ENCODE measurements at regions not wholly inside any gene's neighbourhood (a gene's known extent, or its start where the extent isn't known, plus 50 kb on each side); places are given as distances from the start of the nearest gene placed in this dataset.

GRCh38 chr4:187321711-187322110 is 598.1 kb upstream of the FAT1 start:
- Mint-ChIP-seq H3K27ac (peak overlapping the region in 1 of 3 experiments; percentile 35; a peak in 1 of 7 replicates), H3K36me3 (ENCODE audit: insufficient read depth in 1 of 3, low read depth in 3 of 3) (no peaks in the 10 kb centered on the region), H3K9me3 (no peaks in the 10 kb centered on the region), H3K27me3 (ENCODE audit: low read depth) (no peaks in the 10 kb centered on the region), H3K4me1 (no peaks in the 10 kb centered on the region), H3K4me3 (no peak overlapping the region)
- DNase-seq: no peak
- H3K23me2 ChIP-seq (ENCODE audit: insufficient read length, low read depth, low read length, poor library complexity, severe bottlenecking): no peaks in the 10 kb centered on the region
- no peak for TF ChIP-seq CTCF (conservative IDR thresholded peaks at IDR 0.05)
- H3K18ac ChIP-seq (ENCODE audit: insufficient read length, low read depth, low read length): no peak overlapping the region
- no peak overlapping the region for H3K23ac ChIP-seq (ENCODE audit: insufficient read length, low read depth, low read length)
- H3T11ph ChIP-seq (ENCODE audit: low read length): no peak overlapping the region
- no peak overlapping the region for H3K4ac ChIP-seq (ENCODE audit: low read depth, low read length)
- H4K91ac ChIP-seq (ENCODE audit: insufficient read length, low read depth, low read length): no peak overlapping the region
- no peak overlapping the region for H3K56ac ChIP-seq (ENCODE audit: insufficient read length, low read depth, low read length)
- no CpG with 5 or more reads among the region's 2 CpGs for WGBS (ENCODE audit: extremely low coverage, insufficient read length, low lambda C conversion rate)
- no peak overlapping the region for H4K5ac ChIP-seq (ENCODE audit: insufficient read length, low read depth, low read length)
- no peak overlapping the region for H2BK12ac ChIP-seq (ENCODE audit: insufficient read length, low read depth, low read length)
- H3K4me2 ChIP-seq (ENCODE audit: insufficient read depth, insufficient read length, low read length): no peak overlapping the region
- H3K79me1 ChIP-seq (ENCODE audit: insufficient read depth, low read depth, low read length, poor library complexity, severe bottlenecking): no peaks in the 10 kb centered on the region
- H3K27me3 ChIP-seq (ENCODE audit: insufficient read depth, low read length): no peaks in the 10 kb centered on the region
- H3K79me2 ChIP-seq (ENCODE audit: insufficient read depth, low read length): no peaks in the 10 kb centered on the region
- no peak overlapping the region for H3K14ac ChIP-seq (ENCODE audit: insufficient read depth, low read length)
- no peak overlapping the region for H2BK20ac ChIP-seq (ENCODE audit: low read depth, low read length, poor library complexity, severe bottlenecking)
- no peaks in the 10 kb centered on the region for H3K4me1 ChIP-seq (ENCODE audit: insufficient read depth, low read length)
- no peak overlapping the region for H2AFZ ChIP-seq (ENCODE audit: low read length)
- no peak overlapping the region for H2BK5ac ChIP-seq (ENCODE audit: insufficient read length, low read length)
- H2BK15ac ChIP-seq (ENCODE audit: low read depth, low read length): no peak overlapping the region
- no peak overlapping the region for H3K27ac ChIP-seq (ENCODE audit: insufficient read length, low read depth, low read length)
- H2BK120ac ChIP-seq (ENCODE audit: low read depth, low read length, poor library complexity, severe bottlenecking): no peak overlapping the region
- H3K9me3 ChIP-seq (ENCODE audit: control insufficient read depth, low read depth, low read length): no peaks in the 10 kb centered on the region
- no peak overlapping the region for H2AK5ac ChIP-seq (ENCODE audit: insufficient read length, low read length)
- no peak overlapping the region for H4K8ac ChIP-seq (replicated peaks; ENCODE audit: insufficient read length, low read depth, low read length)
- no peaks in the 10 kb centered on the region for H4K20me1 ChIP-seq (ENCODE audit: control insufficient read depth, insufficient read depth, insufficient read length)
- no peak overlapping the region for H3K9ac ChIP-seq (ENCODE audit: extremely low read depth, insufficient read length, low read length)
